CD4-positive, alpha-beta T cell (primary cell): ENCODE measurements at regions not wholly inside any gene's neighbourhood (a gene's known extent, or its start where the extent isn't known, plus 50 kb on each side); places are given as distances from the start of the nearest gene placed in this dataset.

Experiments
- ATAC-seq: fragments of 200-7000 bp; cut with Tn5 transposase; one replicate; pipeline ENCODE4 v1.10.0; 2022; ENCODE audit warnings: mild to moderate bottlenecking; ENCODE audit not compliant: poor library complexity
- CTCF ChIA-PET: fragments of 350-600 bp; sonication (Branson Sonifier 250); formaldehyde crosslinking; loops from one replicate; lab custom pipeline; 2021; ENCODE audit warnings: antibody characterized with exemption, inconsistent platforms; lab: Charles Lee
- POLR2A ChIA-PET: fragments of 350-600 bp; sonication (Branson Sonifier 250); formaldehyde crosslinking; loops from one replicate; lab custom pipeline; 2021; ENCODE audit warnings: antibody characterized with exemption, inconsistent platforms; lab: Charles Lee
- DNase-seq, 14 experiments: peaks; one replicate each; pipeline ENCODE4 v3.0.0-alpha.2; 2013 to 2020; ENCODE audit warnings: mixed read lengths in 2 of 14
- H3K27ac ChIP-seq, 2 donors: one replicate each; pipeline versions ENCODE4 v1.5.1 to v1.7.0; 2013; ENCODE audit warnings: low read length in 2 of 2, low read depth in 1 of 2, mild to moderate bottlenecking in 1 of 2
- H3K27me3 ChIP-seq, 2 experiments: 1 replicate in 1 of 2; 2 replicates in 1 of 2; pipeline versions ENCODE4 v1.6.1 to v1.7.0; 2013; ENCODE audit warnings: low read length in 2 of 2, control low read depth in 1 of 2, mild to moderate bottlenecking in 1 of 2, moderate library complexity in 1 of 2; ENCODE audit not compliant: insufficient read depth in 2 of 2, control insufficient read depth in 1 of 2
- H3K36me3 ChIP-seq: one replicate; pipeline ENCODE4 v1.6.1; 2013; ENCODE audit warnings: low read length, control low read depth; ENCODE audit not compliant: insufficient read depth
- H3K4me1 ChIP-seq: one replicate; pipeline ENCODE4 v1.6.1; 2013; ENCODE audit warnings: low read length, control low read depth; ENCODE audit not compliant: insufficient read depth
- H3K4me3 ChIP-seq: one replicate; pipeline ENCODE4 v1.5.1; 2013; ENCODE audit warnings: mild to moderate bottlenecking, low read length, moderate library complexity
- H3K9me3 ChIP-seq, 2 experiments: 1 replicate in 1 of 2; 2 replicates in 1 of 2; pipeline versions ENCODE4 v1.6.1 to v1.7.0; 2013; ENCODE audit warnings: low read length in 2 of 2, mild to moderate bottlenecking in 2 of 2, control low read depth in 1 of 2, moderate library complexity in 1 of 2; ENCODE audit not compliant: control insufficient read depth in 1 of 2, insufficient read depth in 1 of 2
- H3K27ac Mint-ChIP-seq: one replicate; pipeline ENCODE4 v1.8.0; 2020; ENCODE audit warnings: mixed read lengths
- H3K27me3 Mint-ChIP-seq: one replicate; pipeline ENCODE4 v1.8.0; 2021; ENCODE audit warnings: mixed read lengths
- H3K36me3 Mint-ChIP-seq: one replicate; pipeline ENCODE4 v1.8.0; 2021; ENCODE audit warnings: low read depth, mixed read lengths
- H3K4me1 Mint-ChIP-seq: one replicate; pipeline ENCODE4 v1.8.0; 2021; ENCODE audit warnings: low read depth, mixed read lengths
- H3K4me3 Mint-ChIP-seq: one replicate; pipeline ENCODE4 v1.8.0; 2020; ENCODE audit warnings: mild to moderate bottlenecking, mixed read lengths
- H3K9me3 Mint-ChIP-seq: one replicate; pipeline ENCODE4 v1.8.0; 2020; ENCODE audit warnings: mixed read lengths
- CTCF ChIP-seq: fragments of 200-600 bp; IDR thresholded peaks from one replicate; pipeline ENCODE4 v1.8.0; 2022; ENCODE audit warnings: antibody characterized with exemption, mild to moderate bottlenecking
- intact Hi-C, 2 experiments: fragments of 100-400 bp; cut with DNase I in 1 of 2; cut with micrococcal nuclease in 1 of 2; formaldehyde crosslinking; loops; one replicate each; pipeline versions ENCODE4 v1.15.1 to v1.9.0; 2023 to 2025; cut with DNase I, micrococcal nuclease

DNA sequence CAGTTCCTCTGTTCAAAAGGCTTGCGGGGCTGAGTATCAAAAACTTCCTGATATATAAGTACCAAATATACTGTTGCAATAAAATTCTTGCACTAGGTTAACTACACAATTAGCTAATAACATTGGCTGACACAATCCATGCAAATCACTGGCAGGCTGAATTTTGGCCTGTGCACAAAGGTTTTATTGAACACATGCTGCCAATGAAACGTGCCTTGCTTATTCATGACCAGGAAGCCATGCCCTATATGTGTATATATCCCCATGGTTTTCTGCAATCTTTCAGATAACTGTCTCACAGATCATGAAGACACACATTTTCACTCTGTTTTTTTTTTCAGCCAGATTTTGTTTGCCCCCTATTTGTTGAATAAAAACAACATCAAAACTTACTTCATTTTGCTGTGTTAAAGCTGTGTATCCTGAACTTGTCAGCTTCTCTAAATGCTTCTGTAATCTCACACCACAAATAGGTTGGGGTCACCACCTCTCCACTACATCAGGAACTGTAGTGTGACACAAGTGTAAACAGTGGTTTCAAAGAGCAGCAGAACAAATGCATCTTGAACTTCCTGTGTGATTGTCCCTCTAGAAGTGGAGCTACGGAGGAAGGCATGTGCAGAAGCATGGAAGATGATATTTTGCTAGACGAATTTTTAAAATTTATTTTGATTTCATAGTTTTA, 920.7 kb upstream of the NR2F2 start:
- no peaks in the 10 kb centered on the region for H3K27me3 Mint-ChIP-seq
- H3K4me3 Mint-ChIP-seq, result no peak overlapping the region
- ATAC-seq, result no peak
- no peaks in the 10 kb centered on the region for H3K4me1 Mint-ChIP-seq
- H3K4me1 ChIP-seq, result no peaks in the 10 kb centered on the region
- TF ChIP-seq CTCF, result no peak
- H3K27me3 ChIP-seq, result no peaks in the 10 kb centered on the region
- no peaks in the 10 kb centered on the region for H3K9me3 ChIP-seq
- H3K27ac ChIP-seq, result no peak overlapping the region
- CTCF ChIA-PET, result no interaction called here
- peak in 1 of 14 experiments; percentile 46 for DNase-seq
- H3K9me3 Mint-ChIP-seq, result no peaks in the 10 kb centered on the region
- no peaks in the 10 kb centered on the region for H3K36me3 ChIP-seq
- no peak overlapping the region for H3K27ac Mint-ChIP-seq
- no peaks in the 10 kb centered on the region for H3K36me3 Mint-ChIP-seq
- POLR2A ChIA-PET, result no interaction called here
- H3K4me3 ChIP-seq, result no peak overlapping the region
- intact Hi-C loops, result no loop called here

DNA sequence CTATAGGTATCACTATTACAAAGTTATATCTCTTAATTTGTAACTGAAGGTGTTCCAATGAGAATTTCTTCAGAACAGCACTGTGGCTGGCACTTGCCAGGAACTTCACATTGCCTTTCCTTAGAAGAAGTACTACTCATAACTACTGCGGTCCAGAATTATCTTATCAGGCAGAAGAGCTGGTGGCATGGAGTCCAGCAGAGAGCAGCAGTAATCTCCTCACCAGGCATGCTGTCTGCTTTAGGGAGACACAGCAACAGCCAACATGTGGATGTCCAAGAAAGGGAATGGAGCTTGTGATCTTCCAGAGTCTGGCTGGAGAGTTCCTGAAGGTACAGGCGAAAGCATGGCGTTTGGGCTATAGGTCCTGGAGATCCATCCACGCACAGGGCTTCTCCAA, 919.7 kb upstream of the NR2F2 start:
- POLR2A ChIA-PET, result no interaction called here
- Mint-ChIP-seq H3K27ac (no peak overlapping the region), H3K27me3 (no peaks in the 10 kb centered on the region), H3K9me3 (no peaks in the 10 kb centered on the region), H3K4me3 (no peak overlapping the region), H3K36me3 (no peaks in the 10 kb centered on the region), H3K4me1 (no peaks in the 10 kb centered on the region)
- ATAC-seq, result no peak
- DNase-seq, result no peak
- intact Hi-C loops, result no loop called here
- Histone ChIP-seq H3K9me3 (no peaks in the 10 kb centered on the region), H3K4me3 (no peak overlapping the region), H3K27me3 (no peaks in the 10 kb centered on the region), H3K36me3 (no peaks in the 10 kb centered on the region), H3K4me1 (no peaks in the 10 kb centered on the region), H3K27ac (no peak overlapping the region)
- no peak for TF ChIP-seq CTCF
- CTCF ChIA-PET, result no interaction called here

- no peaks in the 10 kb centered on the region for H3K36me3 ChIP-seq
- no peaks in the 10 kb centered on the region for H3K4me1 ChIP-seq
- ChIA-PET POLR2A (no interaction called here), CTCF (no interaction called here)
- no peaks in the 10 kb centered on the region for H3K4me1 Mint-ChIP-seq
- no peak overlapping the region for H3K27ac Mint-ChIP-seq
- H3K36me3 Mint-ChIP-seq, result no peaks in the 10 kb centered on the region
- no peak overlapping the region for H3K4me3 ChIP-seq
- H3K27ac ChIP-seq, result no peak overlapping the region
- no peaks in the 10 kb centered on the region for H3K27me3 ChIP-seq
- no peaks in the 10 kb centered on the region for H3K9me3 Mint-ChIP-seq
- no peaks in the 10 kb centered on the region for H3K27me3 Mint-ChIP-seq
- intact Hi-C loops, result no loop called here
- DNase-seq (no peak), ATAC-seq (no peak)
- TF ChIP-seq CTCF, result no peak
- peaks cover 0 to 6% of the 10 kb centered on the region in 2 experiments for H3K9me3 ChIP-seq
- no peak overlapping the region for H3K4me3 Mint-ChIP-seq
Measured at GRCh38 chr15:95416576-95416975, 913.9 kb upstream of the NR2F2 start.
